Adrenal gland (tissue), 9 donors: ENCODE measurements at regions not wholly inside any gene's neighbourhood (a gene's known extent, or its start where the extent isn't known, plus 50 kb on each side); places are given as distances from the start of the nearest gene placed in this dataset.

Experiments used
- DNase-seq, 7 donors: peaks; one replicate each; pipeline ENCODE4 v3.0.0-alpha.2; 2019 to 2020
- H3K27ac ChIP-seq, 5 donors: fragments of 200-600 bp; sonication (generic) in 4 of 5; 1 replicate in 3 of 5; 2 replicates in 2 of 5; pipeline versions ENCODE4 v1.5.1 to v1.8.0; 2016 to 2020; ENCODE audit warnings: mild to moderate bottlenecking in 1 of 5
- H3K27me3 ChIP-seq: fragments of 200-600 bp; 2 replicates; pipeline ENCODE4 v1.8.0; 2021
- H3K36me3 ChIP-seq, 2 donors: fragments of 200-600 bp; replicated peaks in 1 of 2; 1 replicate in 1 of 2; 2 replicates in 1 of 2; pipeline versions ENCODE4 v1.5.1 to v1.8.0; 2018 to 2022
- H3K4me1 ChIP-seq, 2 donors: fragments of 200-600 bp; replicated peaks in 1 of 2; 1 replicate in 1 of 2; 2 replicates in 1 of 2; pipeline versions ENCODE4 v1.5.1 to v1.8.0; 2018 to 2021
- H3K4me3 ChIP-seq, 4 donors: fragments of 200-600 bp; sonication (generic) in 3 of 4; one replicate each; pipeline ENCODE4 v1.5.1; 2016 to 2018
- H3K9me3 ChIP-seq, 3 donors: fragments of 200-600 bp; sonication (generic) in 1 of 3; replicated peaks in 1 of 3; 1 replicate in 2 of 3; 2 replicates in 1 of 3; pipeline versions ENCODE4 v1.5.1 to v1.8.0; 2016 to 2021
- CTCF ChIP-seq, 6 experiments: fragments of 450-650 bp in 4 of 6; fragments of 200-600 bp in 2 of 6; sonication (generic) in 1 of 6; IDR thresholded peaks; 1 replicate in 5 of 6; 2 replicates in 1 of 6; pipeline versions ENCODE4 v1.5.1 to v1.8.0; 2016 to 2021; ENCODE audit warnings: antibody characterized with exemption in 6 of 6, mild to moderate bottlenecking in 2 of 6, moderate library complexity in 1 of 6
- POLR2A ChIP-seq, 2 donors: fragments of 450-650 bp; IDR thresholded peaks; one replicate each; pipeline ENCODE4 v1.6.1; 2017; ENCODE audit warnings: antibody characterized with exemption in 2 of 2, mild to moderate bottlenecking in 2 of 2, moderate library complexity in 1 of 2
- WGBS, 4 donors: extraction: QIAGEN DNeasy Blood & Tissue Kit in 2 of 4; methylation state at CpG; one replicate each; pipeline versions ENCODE4 v1.1.5 to v1.1.7; 2013 to 2017; 5-methylcytosine and 5-hydroxymethylcytosine counted together
- intact Hi-C, 2 donors: fragments of 100-400 bp; cut with DNase I; formaldehyde crosslinking; loops; one replicate each; pipeline versions ENCODE4 v1.14.1 to v1.15.0; 2022 to 2023
- donor health status: healthy with polysubstance abuse.
- donor health status: Bipolar disorder and iron deficiency.
- donor health status: DM: yes; HTN: yes; CAD: no.
- donor health status: DM: no; HTN: no; CAD: no.
- donor health status: DM: no; HTN: no; CAD: no.

DNA sequence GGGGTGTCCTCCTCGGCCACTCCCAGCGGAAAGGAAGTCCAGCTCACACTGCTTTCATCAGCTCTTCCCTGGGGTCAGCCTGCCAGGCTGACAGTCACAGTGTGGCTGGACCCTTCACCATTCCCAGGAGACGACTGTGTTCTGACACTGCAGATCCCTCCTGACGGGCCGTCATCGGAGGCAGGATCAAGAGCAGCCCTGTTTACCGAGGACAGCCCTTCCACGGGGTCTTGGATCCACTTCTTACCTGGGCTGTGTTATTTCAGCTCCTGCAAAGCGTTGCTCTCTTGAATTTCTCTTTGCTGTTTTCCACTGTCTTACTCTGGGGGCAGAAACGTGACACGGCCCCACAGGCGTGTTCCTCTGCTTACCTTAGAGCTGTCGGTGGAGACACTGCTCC, 149.9 kb upstream of the SOX1 start:
- no peak overlapping the region for H3K4me3 ChIP-seq
- H3K27ac ChIP-seq = no peak overlapping the region
- 74 to 82% (median 81%) methylated on average over 13 of the region's 13 CpGs for WGBS, 4 donors
- TF ChIP-seq CTCF (IDR thresholded peaks at IDR 0.05) (no peak), POLR2A (IDR thresholded peaks at IDR 0.05) (no peak)
- H3K27me3 ChIP-seq = no peaks in the 10 kb centered on the region
- no peak for DNase-seq
- H3K36me3 ChIP-seq = no peaks in the 10 kb centered on the region
- intact Hi-C loops = no loop called here
- no peaks in the 10 kb centered on the region for H3K9me3 ChIP-seq
- H3K4me1 ChIP-seq = no peaks in the 10 kb centered on the region

GRCh38 chr13:111917901-111918300, 149.0 kb upstream of the SOX1 start:
- WGBS, 4 donors = 73 to 80% (median 79%) methylated on average over 14 to 16 of the region's 16 CpGs
- no peak for DNase-seq
- intact Hi-C loops = no loop called here
- Histone ChIP-seq H3K9me3 (no peaks in the 10 kb centered on the region), H3K4me1 (no peaks in the 10 kb centered on the region), H3K4me3 (no peak overlapping the region), H3K27ac (no peak overlapping the region), H3K36me3 (no peaks in the 10 kb centered on the region), H3K27me3 (no peaks in the 10 kb centered on the region)
- no peak for TF ChIP-seq CTCF (IDR thresholded peaks at IDR 0.05)
- TF ChIP-seq POLR2A (IDR thresholded peaks at IDR 0.05) = no peak

- no peak for TF ChIP-seq POLR2A (IDR thresholded peaks at IDR 0.05)
- TF ChIP-seq CTCF (IDR thresholded peaks at IDR 0.05) = no peak
- 74 to 89% (median 85%) methylated on average over 11 to 13 of the region's 13 CpGs for WGBS, 4 donors
Observed at GRCh38 chr13:111919286-111919685, 147.7 kb upstream of the SOX1 start.

GRCh38 chr13:111919849-111920248, 147.1 kb upstream of the SOX1 start:
- H3K27me3 ChIP-seq = no peaks in the 10 kb centered on the region
- no peaks in the 10 kb centered on the region for H3K36me3 ChIP-seq
- 65 to 70% (median 66%) methylated on average over 5 to 13 of the region's 13 CpGs for WGBS, 4 donors
- no peak overlapping the region for H3K4me3 ChIP-seq
- no peak for DNase-seq
- no peaks in the 10 kb centered on the region for H3K9me3 ChIP-seq
- TF ChIP-seq POLR2A (IDR thresholded peaks at IDR 0.05) (no peak), CTCF (IDR thresholded peaks at IDR 0.05) (no peak)
- H3K4me1 ChIP-seq = no peaks in the 10 kb centered on the region
- H3K27ac ChIP-seq = no peak overlapping the region
- intact Hi-C loops = no loop called here

More at GRCh38 chr13:111919286-111919685, 147.7 kb upstream of the SOX1 start:
- H3K4me3 ChIP-seq = no peak overlapping the region
- H3K9me3 ChIP-seq = no peaks in the 10 kb centered on the region
- no peaks in the 10 kb centered on the region for H3K27me3 ChIP-seq
- no peak overlapping the region for H3K27ac ChIP-seq
- no peak for DNase-seq
- intact Hi-C loops = no loop called here
- no peaks in the 10 kb centered on the region for H3K4me1 ChIP-seq
- H3K36me3 ChIP-seq = no peaks in the 10 kb centered on the region
